ENCODE measurements at regions not wholly inside any gene's neighbourhood (a gene's known extent, or its start where the extent isn't known, plus 50 kb on each side); places are given as distances from the start of the nearest gene placed in this dataset.
"Not testable (repeated sequence)": the region's sequence is repeated elsewhere in the genome, so short reads cannot be mapped to it uniquely, and the experiment has no call there.

- no peak for DNase-seq (ENCODE audit: low spot score)
Observed at GRCh38 chrX:18102006-18102405, 118.7 kb downstream of the BEND2 start.

GRCh38 chrX:18101087-18101486 lies 119.6 kb downstream of the BEND2 start:
- no peak for DNase-seq (ENCODE audit: low spot score)

- no peak for DNase-seq (ENCODE audit: low spot score)
Observed at GRCh38 chrX:18099745-18100144, 120.9 kb downstream of the BEND2 start.

- DNase-seq (ENCODE audit: low spot score): no peak
Observed at GRCh38 chrX:18098763-18099162, 121.9 kb downstream of the BEND2 start.

GRCh38 chrX:18076434-18076833 lies 144.3 kb downstream of the BEND2 start:
- DNase-seq (ENCODE audit: low spot score): no peak

- no peak for DNase-seq (ENCODE audit: low spot score)
Observed at GRCh38 chrX:18075603-18076002, 145.1 kb downstream of the BEND2 start.

- not testable (repeated sequence) for DNase-seq (ENCODE audit: low spot score)
Observed at GRCh38 chrX:18068045-18068444, 152.6 kb downstream of the BEND2 start.

- DNase-seq (ENCODE audit: low spot score): no peak
Observed at GRCh38 chrX:18065956-18066355, 154.7 kb downstream of the BEND2 start.

- no peak for DNase-seq (ENCODE audit: low spot score)
Observed at GRCh38 chrX:18051690-18052089, 169.0 kb downstream of the BEND2 start.

- no peak for DNase-seq (ENCODE audit: low spot score)
Observed at GRCh38 chrX:18047491-18047890, 173.2 kb downstream of the BEND2 start.

- DNase-seq (ENCODE audit: low spot score): no peak
Observed at GRCh38 chrX:18045436-18045835, 175.2 kb downstream of the BEND2 start.

GRCh38 chrX:18042776-18043175 lies 177.9 kb downstream of the BEND2 start:
- no peak for DNase-seq (ENCODE audit: low spot score)

- DNase-seq (ENCODE audit: low spot score): no peak
Observed at GRCh38 chrX:18041656-18042055, 179.0 kb downstream of the BEND2 start.

GRCh38 chrX:18039023-18039422 lies 177.9 kb upstream of the RAI2 start:
- DNase-seq (ENCODE audit: low spot score): no peak

- DNase-seq (ENCODE audit: low spot score): no peak
Observed at GRCh38 chrX:18036394-18036793, 175.3 kb upstream of the RAI2 start.

- DNase-seq (ENCODE audit: low spot score): no peak
Observed at GRCh38 chrX:18034945-18035344, 173.8 kb upstream of the RAI2 start.

- no peak for DNase-seq (ENCODE audit: low spot score)
Observed at GRCh38 chrX:18034504-18034903, 173.4 kb upstream of the RAI2 start.

GRCh38 chrX:18032486-18033221 lies 171.6 kb upstream of the RAI2 start:
- DNase-seq (ENCODE audit: low spot score): no peak

- no peak for DNase-seq (ENCODE audit: low spot score)
Observed at GRCh38 chrX:18031726-18032375, 170.8 kb upstream of the RAI2 start.

- not testable (repeated sequence) for DNase-seq (ENCODE audit: low spot score)
Observed at GRCh38 chrX:18030656-18031055, 169.6 kb upstream of the RAI2 start.

GRCh38 chrX:18026166-18026565 lies 165.1 kb upstream of the RAI2 start:
- DNase-seq (ENCODE audit: low spot score): peak; percentile 12

- no peak for DNase-seq (ENCODE audit: low spot score)
Observed at GRCh38 chrX:18017411-18017810, 156.3 kb upstream of the RAI2 start.

- DNase-seq (ENCODE audit: low spot score): no peak
Observed at GRCh38 chrX:18016941-18017340, 155.8 kb upstream of the RAI2 start.

- no peak for DNase-seq (ENCODE audit: low spot score)
Observed at GRCh38 chrX:18010253-18010652, 149.2 kb upstream of the RAI2 start.

Data from AG20443 (cell line).